Heart left ventricle (tissue), 16 donors: ENCODE measurements at regions not wholly inside any gene's neighbourhood (a gene's known extent, or its start where the extent isn't known, plus 50 kb on each side); places are given as distances from the start of the nearest gene placed in this dataset.
"Not testable (repeated sequence)": the region's sequence is repeated elsewhere in the genome, so short reads cannot be mapped to it uniquely, and the experiment has no call there.

ENCODE experiments used
- ATAC-seq, 4 donors: fragments of 200-7000 bp; cut with Tn5 transposase; one replicate each; pipeline ENCODE4 v1.9.1; 2020 to 2022; ENCODE audit warnings: moderate library complexity in 4 of 4, mild to moderate bottlenecking in 3 of 4, moderate number of reproducible peaks in 1 of 4
- DNase-seq, 5 donors: peaks; one replicate each; pipeline ENCODE4 v3.0.0-alpha.2; 2020
- H3K27ac ChIP-seq, 12 donors: fragments of 200-600 bp; sonication (generic) in 4 of 12; one replicate each; pipeline versions ENCODE4 v1.5.0 to v1.8.0; 2016 to 2022; ENCODE audit warnings: mild to moderate bottlenecking in 2 of 12
- H3K27me3 ChIP-seq, 9 donors: fragments of 200-600 bp; sonication (generic) in 2 of 9; one replicate each; pipeline versions ENCODE4 v1.5.1 to v1.8.0; 2016 to 2022; ENCODE audit warnings: mild to moderate bottlenecking in 3 of 9
- H3K36me3 ChIP-seq, 9 donors: fragments of 200-600 bp; sonication (generic) in 2 of 9; one replicate each; pipeline versions ENCODE4 v1.5.0 to v1.8.0; 2018 to 2022; ENCODE audit warnings: mild to moderate bottlenecking in 2 of 9
- H3K4me1 ChIP-seq, 12 donors: fragments of 200-600 bp; sonication (generic) in 4 of 12; one replicate each; pipeline versions ENCODE4 v1.5.0 to v1.8.0; 2016 to 2022; ENCODE audit warnings: mild to moderate bottlenecking in 3 of 12
- H3K4me3 ChIP-seq, 12 donors: fragments of 200-600 bp; sonication (generic) in 4 of 12; one replicate each; pipeline versions ENCODE4 v1.5.0 to v1.8.0; 2017 to 2022; ENCODE audit warnings: mild to moderate bottlenecking in 9 of 12, moderate library complexity in 4 of 12
- H3K9me3 ChIP-seq, 12 donors: fragments of 200-600 bp; sonication (generic) in 4 of 12; one replicate each; pipeline versions ENCODE4 v1.5.0 to v1.8.0; 2016 to 2022; ENCODE audit warnings: mild to moderate bottlenecking in 1 of 12
- CTCF ChIP-seq, 12 donors: fragments of 200-600 bp; sonication (generic) in 4 of 12; IDR thresholded peaks; one replicate each; pipeline versions ENCODE4 v1.5.0 to v1.8.0; 2018 to 2022; ENCODE audit warnings: antibody characterized with exemption in 12 of 12, mild to moderate bottlenecking in 5 of 12
- POLR2A ChIP-seq, 2 donors: fragments of 450-650 bp; IDR thresholded peaks; one replicate each; pipeline ENCODE4 v1.6.1; 2017; ENCODE audit warnings: antibody characterized with exemption in 2 of 2, mild to moderate bottlenecking in 2 of 2, moderate library complexity in 2 of 2
- WGBS, 4 donors: extraction: QIAGEN DNeasy Blood & Tissue Kit in 2 of 4; methylation state at CpG; one replicate each; pipeline versions ENCODE4 v1.1.5 to v1.1.7; 2013 to 2018; 5-methylcytosine and 5-hydroxymethylcytosine counted together
- intact Hi-C, 10 donors: fragments of 100-400 bp; cut with DNase I; formaldehyde crosslinking; loops; one replicate each; pipeline versions ENCODE4 v1.11.1 to v1.14.2; 2022
- donor health status: ischemic (EF 13 %, LVEDD 7.1; RV severe dilation, severe dysfunction).
- donor health status: healthy with polysubstance abuse.
- donor health status: DM: no; HTN: yes; CAD: no.
- donor health status: DM: no; HTN: no; CAD: no.
- donor health status: ischemic (EF 25% LVEDD 6.9; RV normal size, moderate dysfunction).
- donor health status: ischemic (EF 25% LVEDD 5.7; RV mildly dilated, moderate dysfunction).
- donor health status: healthy.
- donor health status: DM: yes; HTN: yes; CAD: no.
- donor health status: ischemic (EF 35%, LVEDD 5.7; RV mildly dilated, moderate dysfunction).
- donor health status: nonischemic (EF 11% LVEDD 7.7; RV severe dilation, severe dysfunction).
- donor health status: DM: yes; HTN: yes; CAD: no.
- donor health status: PGD.
- donor health status: ischemic (EF 29% LVEDD 5.4; RV normal size, mild dysfunction).
- donor health status: nonischemic (EF 23%, LVEDD 6.1; RV moderate dilation, normal function).

GRCh38 chr7:109890622-109891021 lies 1200.3 kb upstream of the LRRN3 start:
- intact Hi-C loops = no loop called here
- Histone ChIP-seq H3K27ac (no peak overlapping the region), H3K4me3 (no peak overlapping the region), H3K27me3 (no peaks in the 10 kb centered on the region), H3K9me3 (peaks cover 0 to 2% (median 0%) of the 10 kb centered on the region in 12 donors), H3K36me3 (no peaks in the 10 kb centered on the region), H3K4me1 (no peaks in the 10 kb centered on the region)
- 10 to 26% (median 13%) methylated on average over 1 of the region's 1 CpG for WGBS, 4 donors
- TF ChIP-seq POLR2A (IDR thresholded peaks at IDR 0.05) (no peak), CTCF (IDR thresholded peaks at IDR 0.05) (no peak)
- ATAC-seq (no peak), DNase-seq (no peak)

GRCh38 chr7:109893231-109893630 lies 1197.7 kb upstream of the LRRN3 start:
- intact Hi-C loops = no loop called here
- Histone ChIP-seq H3K36me3 (no peaks in the 10 kb centered on the region), H3K4me3 (peak overlapping the region in 6 of 12 donors; percentile 3 to 45 (median 16)), H3K27me3 (no peaks in the 10 kb centered on the region), H3K27ac (peak overlapping the region in 2 of 12 donors; percentile 11 to 31), H3K4me1 (no peaks in the 10 kb centered on the region), H3K9me3 (peaks cover 0 to 2% (median 0%) of the 10 kb centered on the region in 12 donors)
- TF ChIP-seq CTCF (IDR thresholded peaks at IDR 0.05) (no peak), POLR2A (IDR thresholded peaks at IDR 0.05) (no peak)
- ATAC-seq (no peak), DNase-seq (no peak)
- 36 to 44% (median 39%) methylated on average over 2 of the region's 2 CpGs for WGBS, 4 donors

- no peak overlapping the region for H3K4me3 ChIP-seq
- ATAC-seq (no peak), DNase-seq (no peak)
- no peaks in the 10 kb centered on the region for H3K36me3 ChIP-seq
- no peaks in the 10 kb centered on the region for H3K27me3 ChIP-seq
- no peak for TF ChIP-seq CTCF (IDR thresholded peaks at IDR 0.05)
- no peak for TF ChIP-seq POLR2A (IDR thresholded peaks at IDR 0.05)
- H3K27ac ChIP-seq = no peak overlapping the region
- intact Hi-C loops = no loop called here
- no peaks in the 10 kb centered on the region for H3K4me1 ChIP-seq
- WGBS, 4 donors = 32 to 45% (median 38%) methylated on average over 3 of the region's 3 CpGs
- H3K9me3 ChIP-seq = peaks cover 0 to 2% (median 0%) of the 10 kb centered on the region in 12 donors
Observed at GRCh38 chr7:109895536-109895935, 1195.4 kb upstream of the LRRN3 start.

- Histone ChIP-seq H3K4me1 (no peaks in the 10 kb centered on the region), H3K27ac (no peak overlapping the region), H3K27me3 (no peaks in the 10 kb centered on the region), H3K9me3 (peaks cover 0 to 9% (median 0%) of the 10 kb centered on the region in 12 donors), H3K4me3 (no peak overlapping the region), H3K36me3 (no peaks in the 10 kb centered on the region)
- DNase-seq (no peak), ATAC-seq (no peak)
- 67 to 78% (median 74%) methylated on average over 1 of the region's 1 CpG for WGBS, 4 donors
- TF ChIP-seq CTCF (IDR thresholded peaks at IDR 0.05) = no peak
- no peak for TF ChIP-seq POLR2A (IDR thresholded peaks at IDR 0.05)
- intact Hi-C loops = loop anchor here in 1 of 10 donors (10.0 kb wide), 1 partner anchor 63 kb away; no protein-coding TSS in a partner anchor
Observed at GRCh38 chr7:109901926-109902325, 1189.0 kb upstream of the LRRN3 start.

GRCh38 chr7:109905368-109906065 lies 1185.4 kb upstream of the LRRN3 start:
- 88 to 91% (median 90%) methylated on average over 21 of the region's 21 CpGs for WGBS, 4 donors
- H3K4me1 ChIP-seq, H3K4me3 ChIP-seq, H3K36me3 ChIP-seq, H3K27me3 ChIP-seq, ATAC-seq, H3K9me3 ChIP-seq, H3K27ac ChIP-seq, DNase-seq: not testable (repeated sequence)
- intact Hi-C loops = loop anchor here in 1 of 10 donors (10.0 kb wide), 1 partner anchor 59 kb away; no protein-coding TSS in a partner anchor
